UCSD-AML1 (cell line): ENCODE measurements at regions not wholly inside any gene's neighbourhood (a gene's known extent, or its start where the extent isn't known, plus 50 kb on each side); places are given as distances from the start of the nearest gene placed in this dataset.

Source experiments
- DNase-seq: peaks from one replicate; lab custom pipeline; 2025; ENCODE audit not compliant: unreplicated experiment; lab: John Stamatoyannopoulos, UW

GRCh38 chr12:107271523-107271922 lies 178.2 kb upstream of the CRY1 start:
- no peak for DNase-seq

- no peak for DNase-seq
These were observed 182.2 kb upstream of the CRY1 start for GRCh38 chr12:107275530-107275929.

DNA sequence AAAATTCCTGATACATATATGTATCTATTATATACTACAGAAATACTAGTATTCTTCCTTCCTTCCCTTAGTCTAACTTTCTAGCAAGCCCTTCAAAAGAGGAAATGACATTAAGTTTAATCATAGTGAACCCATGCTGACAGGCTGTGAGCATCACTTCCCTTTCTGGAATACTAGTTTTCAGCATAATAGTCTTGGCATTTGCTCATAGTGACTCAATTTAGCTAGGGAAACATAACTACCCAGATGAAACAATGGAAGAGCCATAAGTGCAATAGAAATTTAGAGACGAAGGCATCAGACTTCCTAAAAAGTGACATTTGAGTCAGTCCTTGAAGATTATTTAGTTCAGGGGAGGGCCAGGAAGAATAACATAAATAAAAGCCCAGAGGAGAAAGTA lies 184.5 kb upstream of the CRY1 start:
- no peak for DNase-seq

- DNase-seq: no peak
These were observed 189.3 kb upstream of the CRY1 start for GRCh38 chr12:107282628-107283027.

DNA sequence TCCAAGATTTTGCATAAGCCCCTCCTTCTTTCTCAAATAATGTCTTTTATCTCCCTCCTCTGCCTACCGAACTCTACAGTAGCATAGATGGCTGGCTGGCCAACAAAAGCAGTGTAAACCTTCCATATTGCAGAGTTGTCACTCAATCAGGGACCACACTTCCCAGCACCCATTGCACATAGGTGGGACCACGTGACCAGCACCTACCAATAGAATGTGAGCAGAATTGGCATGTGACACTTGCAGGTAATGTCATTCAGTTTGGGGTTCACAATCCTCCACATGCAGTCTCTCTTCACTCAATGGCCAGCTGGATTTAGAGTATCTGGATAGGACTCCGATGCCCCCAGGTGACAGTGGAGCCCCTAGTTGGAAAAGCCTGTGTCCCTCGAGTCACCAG lies 190.3 kb upstream of the CRY1 start:
- no peak for DNase-seq

DNA sequence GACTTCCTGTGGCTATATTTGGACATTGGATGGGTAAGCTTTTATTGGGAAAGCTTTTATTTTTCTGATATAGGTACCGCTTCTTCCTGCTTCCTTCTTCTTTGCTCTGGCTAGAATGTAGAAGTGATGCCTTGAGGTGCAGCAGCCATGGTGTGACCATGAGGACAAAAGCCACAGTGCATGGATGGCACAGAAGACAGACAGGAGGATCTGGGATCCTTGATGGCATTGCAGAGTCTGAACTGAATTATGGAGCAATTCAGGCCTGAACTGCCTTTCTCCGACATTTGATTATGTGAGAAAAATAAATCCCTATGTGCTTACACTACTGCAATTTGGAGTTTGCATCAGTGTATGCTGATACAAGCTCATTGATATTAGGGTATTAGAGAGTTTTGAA lies 191.3 kb upstream of the CRY1 start:
- DNase-seq: no peak

GRCh38 chr12:107287436-107288413 lies 194.4 kb upstream of the CRY1 start:
- DNase-seq: no peak

DNA sequence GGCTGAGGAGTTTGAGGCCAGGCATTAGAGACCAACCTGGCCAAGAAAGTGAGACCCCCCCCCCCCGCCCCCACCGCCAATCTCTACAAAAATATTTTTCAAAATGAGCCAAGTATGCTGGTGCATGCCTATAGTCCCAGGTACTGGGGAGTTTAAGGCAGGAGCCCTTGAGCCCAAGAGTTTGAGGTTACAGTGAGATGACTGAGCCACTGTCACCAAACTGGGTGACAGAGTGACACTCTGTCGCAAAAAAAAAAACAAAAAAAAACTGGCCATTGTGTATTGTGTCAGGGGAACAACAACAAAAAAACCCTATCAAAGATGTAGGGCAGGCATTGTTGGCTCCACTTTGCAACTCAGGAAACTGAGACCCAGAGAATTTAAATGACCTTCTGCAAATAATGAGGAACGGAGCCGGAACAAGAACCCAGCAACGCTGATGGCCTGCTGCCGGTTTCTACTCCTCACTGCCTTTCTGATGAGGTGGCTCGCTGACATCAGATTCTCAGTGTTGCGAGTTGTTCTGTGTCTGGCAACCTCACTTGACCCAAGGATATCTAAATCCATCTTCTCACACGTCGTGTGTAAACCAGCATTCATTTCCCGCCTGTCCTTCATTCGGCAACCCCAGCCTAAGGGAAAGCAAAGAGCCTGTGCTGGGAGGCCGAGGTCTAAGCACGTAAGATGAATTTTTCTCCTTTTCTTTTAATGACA lies 195.2 kb upstream of the CRY1 start:
- DNase-seq: no peak

GRCh38 chr12:107291018-107291417 lies 197.7 kb upstream of the CRY1 start:
- no peak for DNase-seq

- no peak for DNase-seq
These were observed 203.3 kb upstream of the CRY1 start for GRCh38 chr12:107296681-107297089.

DNA sequence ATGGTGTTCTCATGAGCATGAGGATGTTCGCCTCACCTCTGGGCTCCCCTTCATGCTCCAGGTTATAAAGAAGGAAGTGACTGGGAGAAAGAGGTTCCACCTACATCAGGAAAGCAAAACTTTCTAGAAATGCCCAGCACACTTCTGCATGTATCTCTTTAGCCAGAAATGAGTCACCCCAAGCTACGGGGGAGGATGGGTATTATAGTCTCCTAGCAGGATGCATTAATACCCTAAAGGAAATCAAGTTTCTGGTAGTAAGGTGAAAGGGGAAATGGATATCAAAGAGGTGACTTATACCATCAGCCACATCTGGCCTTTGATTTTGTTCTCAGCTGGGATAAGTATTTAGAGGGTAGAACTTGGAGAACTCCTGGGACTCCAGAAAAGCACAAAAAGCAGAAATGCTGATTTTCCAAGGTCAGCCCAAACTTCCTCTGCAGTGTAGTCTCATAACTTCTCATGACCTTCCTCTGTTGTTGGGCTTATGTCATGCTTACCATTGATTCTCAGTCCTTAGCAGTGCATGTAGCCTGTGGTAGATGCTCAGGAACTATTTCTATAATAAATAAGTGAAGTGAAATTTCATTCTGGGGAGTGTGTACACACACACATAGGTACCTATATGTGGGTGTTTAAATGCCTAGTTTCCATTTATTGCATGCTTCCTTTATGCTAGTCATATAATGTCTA lies 209.4 kb upstream of the CRY1 start:
- DNase-seq: no peak

GRCh38 chr12:107304588-107305532 lies 211.5 kb upstream of the CRY1 start:
- DNase-seq: no peak

DNA sequence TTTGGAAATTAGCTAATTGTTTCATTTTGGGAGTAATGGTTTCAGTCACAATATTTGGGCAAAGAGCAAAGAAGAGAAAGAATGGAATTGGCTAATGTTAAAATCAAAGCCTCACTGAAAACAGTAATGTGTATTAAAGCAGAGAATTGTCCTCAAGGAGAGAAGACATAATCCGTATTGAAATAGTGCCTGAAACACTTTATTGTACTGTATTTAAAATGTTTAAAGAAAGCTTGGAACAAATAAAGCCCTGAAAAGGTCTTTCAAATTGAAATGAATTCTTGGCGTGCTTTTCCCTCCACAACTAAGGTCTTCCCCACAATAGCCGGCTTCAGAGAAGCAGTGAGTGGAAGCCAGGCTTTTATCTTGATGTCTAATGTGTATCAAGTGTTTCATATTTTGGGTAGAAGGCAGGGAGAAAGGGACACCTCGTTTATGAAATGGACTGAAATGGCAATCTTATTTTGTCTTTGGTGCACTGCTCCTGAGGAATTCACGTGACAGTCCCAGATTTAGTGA lies 212.9 kb upstream of the CRY1 start:
- DNase-seq: no peak

DNA sequence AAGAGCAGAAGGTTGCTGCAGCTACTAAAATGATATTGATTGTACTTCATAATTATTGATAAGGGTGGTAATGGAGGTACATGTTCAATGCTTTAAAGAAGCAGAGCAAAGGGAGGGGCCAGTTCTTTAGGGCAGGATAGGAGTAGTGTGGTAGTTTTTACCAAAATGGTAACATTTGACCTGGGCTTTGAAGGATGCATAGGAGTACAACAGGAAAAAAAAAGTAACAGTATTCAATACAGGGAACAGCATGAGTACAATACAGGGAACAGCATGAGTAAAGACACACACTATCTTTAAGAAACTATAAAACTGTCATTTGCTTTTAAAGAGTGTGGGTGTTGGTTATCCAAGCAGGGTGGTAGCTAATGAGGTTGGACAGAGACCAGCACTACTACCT lies 215.0 kb upstream of the CRY1 start:
- DNase-seq: no peak

DNA sequence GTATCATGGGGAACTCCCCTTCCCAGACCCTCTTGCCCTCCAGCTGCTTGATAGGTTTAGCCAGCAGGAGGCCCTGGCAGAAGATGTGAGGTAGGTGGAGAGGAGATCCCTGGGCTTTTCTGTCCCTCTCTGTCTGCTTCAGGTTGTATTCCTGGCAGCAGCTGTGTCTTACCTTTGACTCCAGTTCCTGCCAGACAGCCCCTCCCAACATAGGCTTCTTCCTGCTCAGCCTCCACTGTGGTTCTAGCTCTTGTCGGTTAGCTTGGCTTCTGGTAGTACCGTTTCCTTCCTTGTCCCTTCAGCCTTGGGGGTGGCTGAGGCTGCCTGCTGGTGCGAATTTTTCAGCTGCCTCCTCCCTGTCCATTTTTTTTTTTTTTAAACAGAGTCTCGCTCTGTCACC lies 215.7 kb upstream of the CRY1 start:
- DNase-seq: peak; percentile 57

GRCh38 chr12:107310621-107311020 lies 217.3 kb upstream of the CRY1 start:
- no peak for DNase-seq

DNA sequence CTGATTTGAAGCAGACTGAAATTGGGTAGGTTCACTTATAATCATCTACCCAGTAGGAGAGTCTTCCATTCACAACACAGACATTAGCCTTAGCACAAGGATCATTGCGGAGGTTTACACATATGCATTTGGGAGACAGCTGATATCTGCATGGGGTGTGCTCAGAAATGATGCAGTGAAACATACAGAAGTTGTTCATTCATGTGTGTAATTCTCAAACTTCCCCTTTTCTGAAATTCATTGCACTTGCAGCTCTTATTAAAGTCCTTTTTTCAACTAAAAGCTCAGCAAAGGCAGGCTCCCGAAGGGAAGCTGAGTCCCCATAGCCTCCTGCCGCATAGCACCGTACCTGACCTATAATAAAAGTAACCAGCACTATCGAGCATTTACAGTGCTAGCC lies 218.3 kb upstream of the CRY1 start:
- no peak for DNase-seq

DNA sequence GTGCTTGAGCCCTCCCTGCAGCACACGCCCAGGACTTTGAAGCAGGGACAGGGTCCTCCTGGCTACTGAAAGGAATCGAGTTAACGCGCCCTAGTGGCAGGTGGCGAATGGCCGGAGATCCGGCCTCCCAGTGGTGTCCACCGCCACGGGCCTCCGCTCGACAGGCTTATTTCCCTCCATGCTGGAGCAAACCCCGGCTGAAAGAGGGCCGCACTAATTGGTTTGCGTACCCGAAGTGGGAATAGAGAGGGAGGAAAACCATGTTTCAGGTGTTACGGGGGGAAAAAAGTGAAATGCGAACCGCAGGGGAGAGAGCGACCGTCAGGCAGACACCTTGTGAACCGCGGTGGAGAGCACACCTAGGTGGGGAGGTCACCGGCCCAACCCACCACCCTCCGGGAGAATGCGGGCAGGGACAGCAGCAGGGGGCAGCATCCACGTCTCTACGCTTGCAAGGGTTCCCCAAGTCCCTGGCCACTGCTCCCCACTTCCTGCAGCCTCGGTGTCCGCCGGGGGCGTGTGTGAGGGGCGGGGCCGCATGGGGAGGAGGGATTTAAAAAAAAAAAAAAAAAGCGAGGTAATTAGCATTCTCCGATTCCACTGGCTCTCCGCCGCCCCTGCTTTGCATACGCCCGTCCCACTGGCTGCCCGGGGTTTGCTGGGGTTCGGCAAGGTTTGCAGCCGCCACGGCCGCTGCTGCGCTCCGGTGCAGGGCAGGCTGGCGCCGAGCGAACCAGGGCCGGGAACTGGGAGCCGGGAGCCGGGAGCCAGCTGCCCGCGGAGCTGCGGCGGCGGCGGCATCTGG lies 224.6 kb upstream of the CRY1 start:
- peak; percentile 88 for DNase-seq

DNA sequence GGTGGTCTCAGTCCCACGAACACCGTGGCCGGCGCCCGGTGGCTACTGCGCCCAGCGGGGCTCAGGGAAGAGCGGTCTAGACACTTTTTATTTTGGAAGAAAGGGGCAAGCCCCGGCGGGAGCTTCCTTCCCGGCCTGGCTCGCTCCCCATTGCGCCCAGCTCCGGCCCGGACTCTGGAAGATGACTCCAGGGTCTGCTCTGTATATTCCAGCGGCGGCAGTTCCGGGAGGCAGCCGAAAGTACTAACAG lies 225.1 kb upstream of the CRY1 start:
- DNase-seq: no peak
